Heart left ventricle (tissue), 13 donors: ENCODE measurements at regions not wholly inside any gene's neighbourhood (a gene's known extent, or its start where the extent isn't known, plus 50 kb on each side); places are given as distances from the start of the nearest gene placed in this dataset.

ENCODE experiments used
- CTCF ChIP-seq, 12 donors: fragments of 200-600 bp; sonication (generic) in 4 of 12; IDR thresholded peaks; one replicate each; pipeline versions ENCODE4 v1.5.0 to v1.8.0; 2018 to 2022; ENCODE audit warnings: antibody characterized with exemption in 12 of 12, mild to moderate bottlenecking in 5 of 12
- POLR2A ChIP-seq, 2 donors: fragments of 450-650 bp; IDR thresholded peaks; one replicate each; pipeline ENCODE4 v1.6.1; 2017; ENCODE audit warnings: antibody characterized with exemption in 2 of 2, mild to moderate bottlenecking in 2 of 2, moderate library complexity in 2 of 2
- donor health status: ischemic (EF 13 %, LVEDD 7.1; RV severe dilation, severe dysfunction).
- donor health status: DM: no; HTN: yes; CAD: no.
- donor health status: DM: no; HTN: no; CAD: no.
- donor health status: ischemic (EF 25% LVEDD 6.9; RV normal size, moderate dysfunction).
- donor health status: ischemic (EF 25% LVEDD 5.7; RV mildly dilated, moderate dysfunction).
- donor health status: ischemic (EF 35%, LVEDD 5.7; RV mildly dilated, moderate dysfunction).
- donor health status: nonischemic (EF 11% LVEDD 7.7; RV severe dilation, severe dysfunction).
- donor health status: DM: yes; HTN: yes; CAD: no.
- donor health status: PGD.
- donor health status: ischemic (EF 29% LVEDD 5.4; RV normal size, mild dysfunction).
- donor health status: nonischemic (EF 23%, LVEDD 6.1; RV moderate dilation, normal function).

GRCh38 chr5:99070822-99071221 lies 142.0 kb upstream of the CHD1 start:
- TF ChIP-seq CTCF (IDR thresholded peaks at IDR 0.05): no peak
- no peak for TF ChIP-seq POLR2A (IDR thresholded peaks at IDR 0.05)
